Endothelial cell (in vitro differentiated cells): ENCODE measurements at regions not wholly inside any gene's neighbourhood (a gene's known extent, or its start where the extent isn't known, plus 50 kb on each side); places are given as distances from the start of the nearest gene placed in this dataset.

Source experiments
- DNase-seq: peaks from one replicate; pipeline ENCODE4 v3.0.0; 2021; ENCODE audit warnings: low spot score
- H3K27ac Mint-ChIP-seq: one replicate; pipeline ENCODE4 v1.8.0; 2021; ENCODE audit warnings: mixed read lengths, inconsistent platforms; ENCODE audit not compliant: unreplicated experiment
- H3K27me3 Mint-ChIP-seq: one replicate; pipeline ENCODE4 v1.8.0; 2021; ENCODE audit warnings: mild to moderate bottlenecking, moderate library complexity, mixed read lengths, inconsistent platforms; ENCODE audit not compliant: unreplicated experiment
- H3K36me3 Mint-ChIP-seq: one replicate; pipeline ENCODE4 v1.8.0; 2021; ENCODE audit warnings: mild to moderate bottlenecking, low read depth, mixed read lengths, inconsistent platforms; ENCODE audit not compliant: unreplicated experiment
- H3K4me1 Mint-ChIP-seq: one replicate; pipeline ENCODE4 v1.8.0; 2021; ENCODE audit warnings: mild to moderate bottlenecking, mixed read lengths, inconsistent platforms; ENCODE audit not compliant: unreplicated experiment
- H3K4me3 Mint-ChIP-seq: one replicate; pipeline ENCODE4 v1.8.0; 2021; ENCODE audit warnings: mild to moderate bottlenecking, mixed read lengths, inconsistent platforms; ENCODE audit not compliant: unreplicated experiment
- H3K9me3 Mint-ChIP-seq: one replicate; pipeline ENCODE4 v1.8.0; 2021; ENCODE audit warnings: mixed read lengths, inconsistent platforms; ENCODE audit not compliant: unreplicated experiment
- CTCF ChIP-seq: fragments of 200-600 bp; sonication (generic); IDR thresholded peaks from one replicate; pipeline ENCODE4 v1.5.0; 2021; ENCODE audit warnings: antibody characterized with exemption; ENCODE audit not compliant: unreplicated experiment

GRCh38 chr1:118252624-118253023, 67.6 kb upstream of the SPAG17 start:
- Mint-ChIP-seq H3K27ac (no peak overlapping the region), H3K9me3 (no peaks in the 10 kb centered on the region), H3K4me3 (no peak overlapping the region)

GRCh38 chr1:118250232-118250631, 65.2 kb upstream of the SPAG17 start:
- no peak for TF ChIP-seq CTCF
- no peak for DNase-seq
- H3K27ac Mint-ChIP-seq: peak overlapping the region; percentile 55
- peaks cover 37% of the 10 kb centered on the region for H3K4me1 Mint-ChIP-seq
- no peaks in the 10 kb centered on the region for H3K36me3 Mint-ChIP-seq
- no peak overlapping the region for H3K4me3 Mint-ChIP-seq
- H3K9me3 Mint-ChIP-seq: no peaks in the 10 kb centered on the region
- no peaks in the 10 kb centered on the region for H3K27me3 Mint-ChIP-seq

More at GRCh38 chr1:118252624-118253023, 67.6 kb upstream of the SPAG17 start:
- TF ChIP-seq CTCF: no peak
- no peaks in the 10 kb centered on the region for H3K27me3 Mint-ChIP-seq
- DNase-seq: no peak
- peaks cover 37% of the 10 kb centered on the region for H3K4me1 Mint-ChIP-seq
- no peaks in the 10 kb centered on the region for H3K36me3 Mint-ChIP-seq

- Mint-ChIP-seq H3K27me3 (no peaks in the 10 kb centered on the region), H3K27ac (no peak overlapping the region), H3K9me3 (no peaks in the 10 kb centered on the region), H3K36me3 (no peaks in the 10 kb centered on the region), H3K4me1 (peaks cover 37% of the 10 kb centered on the region), H3K4me3 (no peak overlapping the region)
- DNase-seq: no peak
- no peak for TF ChIP-seq CTCF
Observed at GRCh38 chr1:118249641-118250040, 64.6 kb upstream of the SPAG17 start.

- Mint-ChIP-seq H3K4me1 (peaks cover 31% of the 10 kb centered on the region), H3K27me3 (no peaks in the 10 kb centered on the region), H3K9me3 (no peaks in the 10 kb centered on the region), H3K36me3 (no peaks in the 10 kb centered on the region), H3K27ac (no peak overlapping the region), H3K4me3 (no peak overlapping the region)
- DNase-seq: peak; percentile 20
- TF ChIP-seq CTCF: no peak
Observed at GRCh38 chr1:118247593-118247992, 62.6 kb upstream of the SPAG17 start.

- H3K4me1 Mint-ChIP-seq: peaks cover 25% of the 10 kb centered on the region
- no peaks in the 10 kb centered on the region for H3K9me3 Mint-ChIP-seq
- H3K27ac Mint-ChIP-seq: no peak overlapping the region
- H3K36me3 Mint-ChIP-seq: no peaks in the 10 kb centered on the region
- H3K27me3 Mint-ChIP-seq: no peaks in the 10 kb centered on the region
- no peak overlapping the region for H3K4me3 Mint-ChIP-seq
- no peak for DNase-seq
- TF ChIP-seq CTCF: no peak
Observed at GRCh38 chr1:118246646-118247045, 61.6 kb upstream of the SPAG17 start.
